Lower lobe of right lung (tissue), 2 donors: ENCODE measurements at regions not wholly inside any gene's neighbourhood (a gene's known extent, or its start where the extent isn't known, plus 50 kb on each side); places are given as distances from the start of the nearest gene placed in this dataset.

ENCODE experiments used
- ATAC-seq, 2 donors: fragments of 200-7000 bp; cut with Tn5 transposase; one replicate each; pipeline ENCODE4 v1.9.1; 2020 to 2022; ENCODE audit warnings: mild to moderate bottlenecking in 2 of 2, moderate library complexity in 2 of 2
- DNase-seq: peaks from one replicate; pipeline ENCODE4 v3.0.0-alpha.2; 2020
- H3K27ac ChIP-seq: fragments of 200-600 bp; one replicate; pipeline ENCODE4 v1.8.0; 2022
- H3K27me3 ChIP-seq: fragments of 200-600 bp; one replicate; pipeline ENCODE4 v1.8.0; 2022; ENCODE audit warnings: low read depth
- H3K36me3 ChIP-seq: fragments of 200-600 bp; one replicate; pipeline ENCODE4 v1.8.0; 2022; ENCODE audit warnings: mild to moderate bottlenecking
- H3K4me1 ChIP-seq: fragments of 200-600 bp; one replicate; pipeline ENCODE4 v1.8.0; 2022
- H3K4me3 ChIP-seq: fragments of 200-600 bp; one replicate; pipeline ENCODE4 v1.8.0; 2022; ENCODE audit warnings: mild to moderate bottlenecking
- H3K9me3 ChIP-seq: fragments of 200-600 bp; one replicate; pipeline ENCODE4 v1.8.0; 2022
- CTCF ChIP-seq: fragments of 200-600 bp; IDR thresholded peaks from one replicate; pipeline ENCODE4 v1.8.0; 2022; ENCODE audit warnings: antibody characterized with exemption, mild to moderate bottlenecking
- intact Hi-C: fragments of 100-400 bp; cut with DNase I; formaldehyde crosslinking; loops from one replicate; pipeline ENCODE4 v1.11.0; 2022
- donor health status: DM: no; HTN: yes; CAD: no; lungs with severe emphysema.

- intact Hi-C loops: no loop called here
- DNase-seq: no peak
- no peak for ATAC-seq
- no peak for TF ChIP-seq CTCF
- no peaks in the 10 kb centered on the region for H3K27me3 ChIP-seq
- H3K4me1 ChIP-seq: no peaks in the 10 kb centered on the region
- H3K27ac ChIP-seq: no peak overlapping the region
- no peaks in the 10 kb centered on the region for H3K9me3 ChIP-seq
- H3K36me3 ChIP-seq: no peaks in the 10 kb centered on the region
- no peak overlapping the region for H3K4me3 ChIP-seq
These were observed 498.1 kb upstream of the TNC start for GRCh38 chr9:115615821-115616665.

- TF ChIP-seq CTCF: no peak
- no peak for ATAC-seq
These were observed 498.8 kb upstream of the TNC start for GRCh38 chr9:115616666-115617239.

GRCh38 chr9:115625251-115625650 is 507.3 kb upstream of the TNC start:
- H3K27me3 ChIP-seq: no peaks in the 10 kb centered on the region
- H3K9me3 ChIP-seq: peaks cover 6% of the 10 kb centered on the region
- H3K4me1 ChIP-seq: no peaks in the 10 kb centered on the region
- intact Hi-C loops: no loop called here
- no peak overlapping the region for H3K4me3 ChIP-seq
- no peak for DNase-seq
- H3K27ac ChIP-seq: no peak overlapping the region
- ATAC-seq: no peak
- H3K36me3 ChIP-seq: no peaks in the 10 kb centered on the region
- no peak for TF ChIP-seq CTCF

More at GRCh38 chr9:115616666-115617239, 498.8 kb upstream of the TNC start:
- intact Hi-C loops: no loop called here
- H3K4me1 ChIP-seq: no peaks in the 10 kb centered on the region
- H3K4me3 ChIP-seq: no peak overlapping the region
- DNase-seq: no peak
- H3K27ac ChIP-seq: no peak overlapping the region
- H3K9me3 ChIP-seq: no peaks in the 10 kb centered on the region
- no peaks in the 10 kb centered on the region for H3K27me3 ChIP-seq
- H3K36me3 ChIP-seq: no peaks in the 10 kb centered on the region

GRCh38 chr9:115625954-115626353 is 508.0 kb upstream of the TNC start:
- H3K9me3 ChIP-seq: peaks cover 6% of the 10 kb centered on the region

GRCh38 chr9:115627511-115627910 is 509.6 kb upstream of the TNC start:
- ATAC-seq: no peak
- Histone ChIP-seq H3K36me3 (no peaks in the 10 kb centered on the region), H3K27ac (no peak overlapping the region), H3K4me1 (no peaks in the 10 kb centered on the region), H3K27me3 (no peaks in the 10 kb centered on the region), H3K4me3 (no peak overlapping the region), H3K9me3 (peaks cover 3% of the 10 kb centered on the region)
- intact Hi-C loops: no loop called here
- no peak for TF ChIP-seq CTCF
- DNase-seq: no peak

More at GRCh38 chr9:115625954-115626353, 508.0 kb upstream of the TNC start:
- no peak for DNase-seq
- H3K27me3 ChIP-seq: no peaks in the 10 kb centered on the region
- no peak for ATAC-seq
- no peaks in the 10 kb centered on the region for H3K36me3 ChIP-seq
- intact Hi-C loops: no loop called here
- no peak overlapping the region for H3K4me3 ChIP-seq
- H3K27ac ChIP-seq: no peak overlapping the region
- H3K4me1 ChIP-seq: no peaks in the 10 kb centered on the region
- TF ChIP-seq CTCF: no peak
